Stomach (tissue), 4 donors: ENCODE measurements at regions not wholly inside any gene's neighbourhood (a gene's known extent, or its start where the extent isn't known, plus 50 kb on each side); places are given as distances from the start of the nearest gene placed in this dataset.

ENCODE experiments used
- CTCF ChIP-seq, 7 experiments: fragments of 450-650 bp in 4 of 7; fragments of 200-600 bp in 3 of 7; sonication (generic) in 3 of 7; IDR thresholded peaks; one replicate each; pipeline ENCODE4 v1.5.1; 2016 to 2019; ENCODE audit warnings: antibody characterized with exemption in 7 of 7, control low read depth in 2 of 7, mild to moderate bottlenecking in 1 of 7
- EP300 ChIP-seq: sonication (generic); formaldehyde crosslinking; IDR thresholded peaks from one replicate; pipeline ENCODE4 v1.6.1; 2017; ENCODE audit warnings: antibody characterized with exemption
- POLR2A ChIP-seq, 4 donors: fragments of 450-650 bp; IDR thresholded peaks; one replicate each; pipeline ENCODE4 v1.6.1; 2016; ENCODE audit warnings: antibody characterized with exemption in 4 of 4, control low read depth in 2 of 4, mild to moderate bottlenecking in 1 of 4, moderate library complexity in 1 of 4
- POLR2AphosphoS5 ChIP-seq, 3 donors: sonication (generic); formaldehyde crosslinking; IDR thresholded peaks; one replicate each; pipeline ENCODE4 v1.6.1; 2016; ENCODE audit warnings: antibody characterized with exemption in 3 of 3

- TF ChIP-seq CTCF (IDR thresholded peaks at IDR 0.05) (no peak), POLR2AphosphoS5 (IDR thresholded peaks at IDR 0.05) (no peak), EP300 (no peak), POLR2A (IDR thresholded peaks at IDR 0.05) (no peak)
Observed at GRCh38 chr1:216894494-216894893, 171.3 kb upstream of the ESRRG start.
